Hepatocyte (in vitro differentiated cells): ENCODE measurements at regions not wholly inside any gene's neighbourhood (a gene's known extent, or its start where the extent isn't known, plus 50 kb on each side); places are given as distances from the start of the nearest gene placed in this dataset.

ENCODE experiments used
- EZH2 ChIP-seq: fragments of 200-600 bp; sonication (generic); IDR thresholded peaks from 2 replicates; pipeline ENCODE4 v1.6.1; 2016; ENCODE audit warnings: antibody characterized with exemption, mild to moderate bottlenecking, borderline replicate concordance
- EZH2phosphoT487 ChIP-seq: fragments of 200-600 bp; sonication (generic); IDR thresholded peaks from one replicate; pipeline ENCODE4 v1.6.1; 2018; ENCODE audit warnings: antibody characterized with exemption, mild to moderate bottlenecking, low read depth, moderate library complexity; ENCODE audit not compliant: unreplicated experiment, severe bottlenecking
- TF ChIP-seq, protein P1 (sequence below): fragments of 200-600 bp; sonication (generic); IDR thresholded peaks from 2 replicates; pipeline ENCODE4 v1.5.1; 2016; ENCODE audit warnings: antibody characterized with exemption, mild to moderate bottlenecking; ENCODE audit not compliant: poor library complexity

DNA sequence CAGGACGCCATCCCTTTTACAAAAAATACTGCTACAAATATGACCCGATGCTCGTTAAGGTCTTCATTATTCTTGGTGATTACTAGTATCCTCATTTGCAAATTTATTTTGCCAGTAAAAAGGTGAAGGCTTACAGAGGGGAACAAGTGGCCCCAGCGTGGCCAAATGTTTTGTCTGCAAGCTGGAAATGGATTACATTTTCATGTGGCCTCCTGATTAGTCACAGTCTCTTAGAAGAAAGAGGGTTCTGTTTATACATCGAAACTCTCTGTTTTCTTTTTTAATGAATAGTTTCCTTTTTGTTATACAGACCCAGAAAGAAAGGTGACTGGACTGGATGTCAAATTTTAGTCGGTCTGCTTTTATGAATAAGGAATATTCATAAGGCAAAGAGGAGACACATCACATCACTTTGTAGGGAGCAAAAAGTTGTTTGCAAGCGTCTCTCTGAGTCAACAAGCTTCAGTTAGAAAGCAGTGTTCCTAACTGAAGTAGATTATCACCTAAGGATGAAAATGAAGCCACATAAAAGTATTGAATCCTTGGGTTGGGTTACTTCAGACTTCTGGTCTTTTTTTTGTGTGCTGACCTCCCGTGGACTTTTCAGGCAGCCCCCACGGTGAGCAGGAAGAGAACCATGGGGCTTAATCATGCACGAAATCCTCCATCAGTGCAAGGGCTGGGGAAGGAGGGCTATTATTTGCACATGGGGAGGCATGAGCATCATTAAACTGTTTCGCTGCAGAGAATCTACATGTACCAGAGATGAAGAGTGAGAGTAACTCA is 125.6 kb downstream of the ARSF start:
- TF ChIP-seq, protein P1, sequence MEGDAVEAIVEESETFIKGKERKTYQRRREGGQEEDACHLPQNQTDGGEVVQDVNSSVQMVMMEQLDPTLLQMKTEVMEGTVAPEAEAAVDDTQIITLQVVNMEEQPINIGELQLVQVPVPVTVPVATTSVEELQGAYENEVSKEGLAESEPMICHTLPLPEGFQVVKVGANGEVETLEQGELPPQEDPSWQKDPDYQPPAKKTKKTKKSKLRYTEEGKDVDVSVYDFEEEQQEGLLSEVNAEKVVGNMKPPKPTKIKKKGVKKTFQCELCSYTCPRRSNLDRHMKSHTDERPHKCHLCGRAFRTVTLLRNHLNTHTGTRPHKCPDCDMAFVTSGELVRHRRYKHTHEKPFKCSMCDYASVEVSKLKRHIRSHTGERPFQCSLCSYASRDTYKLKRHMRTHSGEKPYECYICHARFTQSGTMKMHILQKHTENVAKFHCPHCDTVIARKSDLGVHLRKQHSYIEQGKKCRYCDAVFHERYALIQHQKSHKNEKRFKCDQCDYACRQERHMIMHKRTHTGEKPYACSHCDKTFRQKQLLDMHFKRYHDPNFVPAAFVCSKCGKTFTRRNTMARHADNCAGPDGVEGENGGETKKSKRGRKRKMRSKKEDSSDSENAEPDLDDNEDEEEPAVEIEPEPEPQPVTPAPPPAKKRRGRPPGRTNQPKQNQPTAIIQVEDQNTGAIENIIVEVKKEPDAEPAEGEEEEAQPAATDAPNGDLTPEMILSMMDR: no peak
- TF ChIP-seq EZH2phosphoT487 (no peak), EZH2 (no peak)
